ENCODE measurements at regions not wholly inside any gene's neighbourhood (a gene's known extent, or its start where the extent isn't known, plus 50 kb on each side); places are given as distances from the start of the nearest gene placed in this dataset.

GRCh38 chr6:21824431-21825177, 231.1 kb downstream of the SOX4 start:
- Histone ChIP-seq H3K9me2 (replicated peaks; ENCODE audit: control insufficient read depth, low read length) (no peaks in the 10 kb centered on the region), H3K27me3 (ENCODE audit: control insufficient read depth, low read length) (no peaks in the 10 kb centered on the region), H3K79me2 (ENCODE audit: control insufficient read depth, low read length) (no peaks in the 10 kb centered on the region), H3K9me3 (ENCODE audit: control insufficient read depth, insufficient read depth, low read length) (no peaks in the 10 kb centered on the region), H3K4me2 (ENCODE audit: low read length) (no peak overlapping the region), H3K4me1 (ENCODE audit: control insufficient read depth, low read length) (no peaks in the 10 kb centered on the region), H3K36me3 (ENCODE audit: control insufficient read depth, low read length) (no peaks in the 10 kb centered on the region), H3K4me3 (ENCODE audit: low read length) (no peak overlapping the region), H3F3A (ENCODE audit: control insufficient read depth, insufficient read depth) (no peaks in the 10 kb centered on the region), H3K27ac (ENCODE audit: low read depth, low read length) (no peak overlapping the region), H4K20me1 (ENCODE audit: control insufficient read depth, insufficient read depth, low read depth, low read length) (no peaks in the 10 kb centered on the region)
- TF ChIP-seq EZH2phosphoT487 (IDR thresholded peaks at IDR 0.05; ENCODE audit: borderline replicate concordance, low read length) = no peak
- TF ChIP-seq CTCF (IDR thresholded peaks at IDR 0.05; ENCODE audit: low read depth, low read length, poor library complexity, severe bottlenecking) = no peak

GRCh38 chr6:21826023-21826422, 232.5 kb downstream of the SOX4 start:
- Histone ChIP-seq H3K4me3 (ENCODE audit: low read length) (no peak overlapping the region), H4K20me1 (ENCODE audit: control insufficient read depth, insufficient read depth, low read depth, low read length) (no peaks in the 10 kb centered on the region), H3K79me2 (ENCODE audit: control insufficient read depth, low read length) (no peaks in the 10 kb centered on the region), H3K36me3 (ENCODE audit: control insufficient read depth, low read length) (no peaks in the 10 kb centered on the region), H3K27me3 (ENCODE audit: control insufficient read depth, low read length) (no peaks in the 10 kb centered on the region), H3K4me1 (ENCODE audit: control insufficient read depth, low read length) (no peaks in the 10 kb centered on the region), H3K9me2 (replicated peaks; ENCODE audit: control insufficient read depth, low read length) (no peaks in the 10 kb centered on the region), H3K4me2 (ENCODE audit: low read length) (no peak overlapping the region), H3F3A (ENCODE audit: control insufficient read depth, insufficient read depth) (no peaks in the 10 kb centered on the region), H3K27ac (ENCODE audit: low read depth, low read length) (no peak overlapping the region), H3K9me3 (ENCODE audit: control insufficient read depth, insufficient read depth, low read length) (no peaks in the 10 kb centered on the region)
- no peak for TF ChIP-seq CTCF (IDR thresholded peaks at IDR 0.05; ENCODE audit: low read depth, low read length, poor library complexity, severe bottlenecking)
- no peak for TF ChIP-seq EZH2phosphoT487 (IDR thresholded peaks at IDR 0.05; ENCODE audit: borderline replicate concordance, low read length)

GRCh38 chr6:21826904-21827303, 233.4 kb downstream of the SOX4 start:
- Histone ChIP-seq H3K36me3 (ENCODE audit: control insufficient read depth, low read length) (no peaks in the 10 kb centered on the region), H3K4me2 (ENCODE audit: low read length) (no peak overlapping the region), H3F3A (ENCODE audit: control insufficient read depth, insufficient read depth) (no peaks in the 10 kb centered on the region), H3K79me2 (ENCODE audit: control insufficient read depth, low read length) (no peaks in the 10 kb centered on the region), H3K27ac (ENCODE audit: low read depth, low read length) (no peak overlapping the region), H3K4me1 (ENCODE audit: control insufficient read depth, low read length) (no peaks in the 10 kb centered on the region), H3K9me2 (replicated peaks; ENCODE audit: control insufficient read depth, low read length) (no peaks in the 10 kb centered on the region), H3K9me3 (ENCODE audit: control insufficient read depth, insufficient read depth, low read length) (no peaks in the 10 kb centered on the region), H3K4me3 (ENCODE audit: low read length) (no peak overlapping the region), H3K27me3 (ENCODE audit: control insufficient read depth, low read length) (no peaks in the 10 kb centered on the region), H4K20me1 (ENCODE audit: control insufficient read depth, insufficient read depth, low read depth, low read length) (no peaks in the 10 kb centered on the region)
- no peak for TF ChIP-seq EZH2phosphoT487 (IDR thresholded peaks at IDR 0.05; ENCODE audit: borderline replicate concordance, low read length)
- TF ChIP-seq CTCF (IDR thresholded peaks at IDR 0.05; ENCODE audit: low read depth, low read length, poor library complexity, severe bottlenecking) = no peak

Data from DOHH2 (cell line).